HCT116 (cell line): ENCODE measurements at regions not wholly inside any gene's neighbourhood (a gene's known extent, or its start where the extent isn't known, plus 50 kb on each side); places are given as distances from the start of the nearest gene placed in this dataset.

Experiments
- ATAC-seq: fragments of 200-7000 bp; cut with Tn5 transposase; 2 replicates; pipeline ENCODE4 v1.9.1; 2020; ENCODE audit warnings: mild to moderate bottlenecking, moderate library complexity
- BruUV-seq: library from RNA; stranded (reverse); fragments of 400-500 nt; replicated peaks from 2 replicates; lab custom pipeline; 2021; lab: Mats Ljungman, UMichigan
- CTCF ChIA-PET: fragments of 300-600 bp; sonication (Branson Sonifier 250); formaldehyde crosslinking; loops from one replicate; lab custom pipeline; 2021; ENCODE audit warnings: antibody characterized with exemption; lab: Charles Lee
- POLR2A ChIA-PET: fragments of 300-600, 350-600 bp; sonication (Branson Sonifier 250); formaldehyde crosslinking; loops from one replicate; lab custom pipeline; 2021; ENCODE audit warnings: antibody characterized with exemption; lab: Charles Lee
- RAD21 ChIA-PET, 2 experiments: fragments of 300-600 bp; sonication (Branson Sonifier 250); formaldehyde crosslinking; loops; one replicate each; lab custom pipeline; 2023; ENCODE audit warnings: low total read pairs in 2 of 2; ENCODE audit not compliant: uncharacterized antibody in 2 of 2, unreplicated experiment in 2 of 2, low non-redundant PET in 1 of 2; lab: Charles Lee
- DNase-seq: peaks from one replicate; pipeline ENCODE4 v3.0.0-alpha.2; 2010; ENCODE audit warnings: low read depth, low spot score
- H2AFZ ChIP-seq: fragments of 200-600 bp; shearing (Covaris generic), sonication (generic); 2 replicates; pipeline ENCODE4 v1.6.1; 2017; ENCODE audit warnings: low read depth, mixed run types, mixed read lengths, antibody characterized with exemption, low read length; ENCODE audit not compliant: poor library complexity, severe bottlenecking
- H3K27ac ChIP-seq: 2 replicates; pipeline ENCODE4 v1.5.1; 2012; ENCODE audit warnings: low read depth, low read length
- H3K27me3 ChIP-seq: fragments of 200-600 bp; sonication (generic); 2 replicates; pipeline ENCODE4 v1.6.1; 2016; ENCODE audit warnings: mixed run types, low read length, mixed read lengths; ENCODE audit not compliant: insufficient read depth
- H3K36me3 ChIP-seq, 2 experiments: fragments of 200-500 bp in 1 of 2; fragments of 200-600 bp in 1 of 2; sonication (Bioruptor generic) in 1 of 2; sonication (generic) in 1 of 2; 2 replicates each; pipeline versions ENCODE4 v1.5.1 to v1.6.1; 2014 to 2016; ENCODE audit warnings: low read length in 2 of 2, inconsistent platforms in 1 of 2, mixed read lengths in 1 of 2, mixed run types in 1 of 2; ENCODE audit not compliant: insufficient read depth in 2 of 2, control insufficient read depth in 1 of 2
- H3K4me1 ChIP-seq, 2 experiments: fragments of 200-600 bp in 1 of 2; sonication (generic) in 1 of 2; 2 replicates each; pipeline versions ENCODE4 v1.5.1 to v1.6.1; 2012 to 2017; ENCODE audit warnings: low read length in 2 of 2, inconsistent platforms in 1 of 2, mild to moderate bottlenecking in 1 of 2, mixed read lengths in 1 of 2, mixed run types in 1 of 2, moderate library complexity in 1 of 2; ENCODE audit not compliant: insufficient read depth in 2 of 2, control insufficient read depth in 1 of 2
- H3K4me2 ChIP-seq: fragments of 200-600 bp; sonication (generic); 2 replicates; pipeline ENCODE4 v1.6.1; 2017; ENCODE audit warnings: mixed run types, low read length, mixed read lengths
- H3K4me3 ChIP-seq, 2 experiments: fragments of 200-600 bp in 1 of 2; sonication (generic) in 1 of 2; replicated peaks in 1 of 2; 2 replicates each; pipeline ENCODE4 v1.5.1; 2011 to 2016; ENCODE audit warnings: low read length in 2 of 2, control low read depth in 1 of 2, low read depth in 1 of 2, mild to moderate bottlenecking in 1 of 2, mixed read lengths in 1 of 2, mixed run types in 1 of 2
- H3K79me2 ChIP-seq: fragments of 200-600 bp; sonication (generic); 2 replicates; pipeline ENCODE4 v1.6.1; 2017; ENCODE audit warnings: mild to moderate bottlenecking, mixed run types, low read length, moderate library complexity, mixed read lengths; ENCODE audit not compliant: insufficient read depth
- H3K9ac ChIP-seq: fragments of 200-600 bp; sonication (generic); 2 replicates; pipeline ENCODE4 v1.6.1; 2016; ENCODE audit warnings: low read length, mixed read lengths
- H3K9me2 ChIP-seq: fragments of 200-600 bp; sonication (generic), shearing (Covaris generic); 2 replicates; pipeline ENCODE4 v1.6.1; 2017; ENCODE audit warnings: mixed run types, mild to moderate bottlenecking, moderate library complexity; ENCODE audit not compliant: insufficient read depth
- H3K9me3 ChIP-seq, 2 experiments: fragments of 200-500 bp in 1 of 2; fragments of 200-600 bp in 1 of 2; sonication (Bioruptor generic) in 1 of 2; sonication (generic) in 1 of 2; 2 replicates each; pipeline ENCODE4 v1.6.1; 2014 to 2017; ENCODE audit warnings: low read length in 2 of 2, mixed read lengths in 2 of 2, inconsistent platforms in 1 of 2, low read depth in 1 of 2, mild to moderate bottlenecking in 1 of 2, mixed run types in 1 of 2, moderate library complexity in 1 of 2; ENCODE audit not compliant: control insufficient read depth in 1 of 2, insufficient read depth in 1 of 2
- H4K20me1 ChIP-seq: fragments of 200-600 bp; sonication (generic), shearing (Covaris generic); 2 replicates; pipeline ENCODE4 v1.6.1; 2017; ENCODE audit warnings: mixed run types, mild to moderate bottlenecking, moderate library complexity; ENCODE audit not compliant: insufficient read depth
- ATF3 ChIP-seq: IDR thresholded peaks from 2 replicates; pipeline ENCODE4 v1.6.1; 2012
- CBX3 ChIP-seq: IDR thresholded peaks from 2 replicates; pipeline ENCODE4 v1.6.1; 2012; ENCODE audit warnings: low read depth
- CTCF ChIP-seq, 3 experiments: fragments of 200-600 bp in 1 of 3; sonication (generic) in 1 of 3; IDR thresholded peaks in 2 of 3; conservative IDR thresholded peaks in 1 of 3; 2 replicates each; pipeline ENCODE4 v1.5.1; 2012 to 2017; ENCODE audit warnings: low read depth in 2 of 3, low read length in 2 of 3, antibody characterized with exemption in 1 of 3, borderline replicate concordance in 1 of 3, control low read depth in 1 of 3, mild to moderate bottlenecking in 1 of 3, mixed read lengths in 1 of 3, mixed run types in 1 of 3, moderate library complexity in 1 of 3; ENCODE audit not compliant: insufficient read depth in 1 of 3
- EGR1 ChIP-seq: IDR thresholded peaks from 2 replicates; pipeline ENCODE4 v1.6.1; 2012; ENCODE audit warnings: low read depth
- ELF1 ChIP-seq: IDR thresholded peaks from 2 replicates; pipeline ENCODE4 v1.6.1; 2012; ENCODE audit warnings: low read depth, borderline replicate concordance
- JUND ChIP-seq: IDR thresholded peaks from 2 replicates; pipeline ENCODE4 v1.6.1; 2012
- POLR2A ChIP-seq: IDR thresholded peaks from 2 replicates; pipeline ENCODE4 v1.7.0; 2011; ENCODE audit warnings: borderline replicate concordance; ENCODE audit not compliant: insufficient read depth, insufficient read length; ENCODE audit errors: extremely low read depth
- POLR2AphosphoS5 ChIP-seq: IDR thresholded peaks from 2 replicates; pipeline ENCODE4 v1.6.1; 2011; ENCODE audit warnings: mild to moderate bottlenecking, low read depth, low read length, moderate library complexity
- SIN3A ChIP-seq: IDR thresholded peaks from 2 replicates; pipeline ENCODE4 v1.6.1; 2012; ENCODE audit warnings: low read depth
- SP1 ChIP-seq: IDR thresholded peaks from 2 replicates; pipeline ENCODE4 v1.6.1; 2012; ENCODE audit warnings: low read depth
- TCF7L2 ChIP-seq: IDR thresholded peaks from 2 replicates; pipeline ENCODE4 v1.7.0; 2011; ENCODE audit warnings: borderline replicate concordance, inconsistent platforms; ENCODE audit not compliant: insufficient read depth, insufficient read length; ENCODE audit errors: extremely low read depth
- intact Hi-C: fragments of 100-400 bp; cut with micrococcal nuclease; formaldehyde crosslinking; loops from 2 replicates; pipeline ENCODE4 v1.10.0; 2022

- ATAC-seq = no peak
- Histone ChIP-seq H3K9ac (no peak overlapping the region), H3K4me1 (no peaks in the 10 kb centered on the region), H3K9me2 (no peaks in the 10 kb centered on the region), H3K36me3 (no peaks in the 10 kb centered on the region), H3K27ac (no peak overlapping the region), H3K79me2 (no peaks in the 10 kb centered on the region), H3K4me2 (no peak overlapping the region), H3K4me3 (no peak overlapping the region), H2AFZ (no peak overlapping the region), H3K27me3 (no peaks in the 10 kb centered on the region), H3K9me3 (peaks cover 0 to 4% of the 10 kb centered on the region in 2 experiments; a peak in 1 of 4 replicates), H4K20me1 (no peaks in the 10 kb centered on the region)
- intact Hi-C loops = no loop called here
- BruUV-seq = no TSS peak
- TF ChIP-seq JUND = no peak
- TF ChIP-seq CTCF (IDR thresholded peaks at IDR 0.05 in 2 of 3, conservative IDR thresholded peaks at IDR 0.05 in 1 of 3; ENCODE audit: borderline replicate concordance in 1 of 3, insufficient read depth in 1 of 3, low read depth in 2 of 3, low read length in 2 of 3) = no peak
- no peak for TF ChIP-seq ATF3
- no peak for TF ChIP-seq POLR2A
- TF ChIP-seq SIN3A = no peak
- no peak for TF ChIP-seq ELF1
- TF ChIP-seq TCF7L2 = no peak
- no peak for TF ChIP-seq POLR2AphosphoS5
- no peak for TF ChIP-seq EGR1
- no peak for TF ChIP-seq CBX3
- TF ChIP-seq SP1 = no peak
- RAD21 ChIA-PET = no interaction called here
- POLR2A ChIA-PET = no interaction called here
- no peak for DNase-seq
- CTCF ChIA-PET = no interaction called here
Observed at GRCh38 chr9:88692827-88693226, 157.8 kb downstream of the NXNL2 start.
